MM.1S (cell line): ENCODE measurements at regions not wholly inside any gene's neighbourhood (a gene's known extent, or its start where the extent isn't known, plus 50 kb on each side); places are given as distances from the start of the nearest gene placed in this dataset.

Experiments used
- EZH2phosphoT487 ChIP-seq: fragments of 300-600 bp; sonication (generic); IDR thresholded peaks from 2 replicates; pipeline ENCODE4 v1.6.1; 2018; ENCODE audit warnings: antibody characterized with exemption, low read length
- TF ChIP-seq, protein P1 (sequence below): fragments of 300-600 bp; sonication (generic); IDR thresholded peaks from 2 replicates; pipeline ENCODE4 v1.5.1; 2016; ENCODE audit warnings: antibody characterized with exemption, low read length, mixed read lengths

DNA sequence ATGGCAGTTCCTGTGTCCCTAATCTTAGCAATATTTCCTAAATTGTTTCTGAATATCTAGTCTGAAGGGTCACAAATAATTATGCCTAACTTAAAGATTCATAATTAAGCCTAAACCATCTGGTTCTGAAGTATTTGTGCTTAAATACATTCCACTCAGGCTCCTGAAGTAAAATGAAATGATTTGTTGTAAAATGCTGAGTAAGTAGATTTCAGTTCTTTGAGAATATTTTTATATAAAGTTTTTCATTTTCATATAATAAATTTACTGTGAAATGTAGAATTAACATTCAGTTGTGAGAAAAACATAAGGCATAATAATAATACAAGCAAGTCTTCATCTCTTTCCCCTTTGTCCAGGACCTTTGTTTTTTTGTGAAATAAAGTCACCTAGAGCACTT is 330.6 kb upstream of the IMPG1 start:
- TF ChIP-seq, protein P1, sequence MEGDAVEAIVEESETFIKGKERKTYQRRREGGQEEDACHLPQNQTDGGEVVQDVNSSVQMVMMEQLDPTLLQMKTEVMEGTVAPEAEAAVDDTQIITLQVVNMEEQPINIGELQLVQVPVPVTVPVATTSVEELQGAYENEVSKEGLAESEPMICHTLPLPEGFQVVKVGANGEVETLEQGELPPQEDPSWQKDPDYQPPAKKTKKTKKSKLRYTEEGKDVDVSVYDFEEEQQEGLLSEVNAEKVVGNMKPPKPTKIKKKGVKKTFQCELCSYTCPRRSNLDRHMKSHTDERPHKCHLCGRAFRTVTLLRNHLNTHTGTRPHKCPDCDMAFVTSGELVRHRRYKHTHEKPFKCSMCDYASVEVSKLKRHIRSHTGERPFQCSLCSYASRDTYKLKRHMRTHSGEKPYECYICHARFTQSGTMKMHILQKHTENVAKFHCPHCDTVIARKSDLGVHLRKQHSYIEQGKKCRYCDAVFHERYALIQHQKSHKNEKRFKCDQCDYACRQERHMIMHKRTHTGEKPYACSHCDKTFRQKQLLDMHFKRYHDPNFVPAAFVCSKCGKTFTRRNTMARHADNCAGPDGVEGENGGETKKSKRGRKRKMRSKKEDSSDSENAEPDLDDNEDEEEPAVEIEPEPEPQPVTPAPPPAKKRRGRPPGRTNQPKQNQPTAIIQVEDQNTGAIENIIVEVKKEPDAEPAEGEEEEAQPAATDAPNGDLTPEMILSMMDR, result no peak
- TF ChIP-seq EZH2phosphoT487, result no peak
